ENCODE measurements at regions not wholly inside any gene's neighbourhood (a gene's known extent, or its start where the extent isn't known, plus 50 kb on each side); places are given as distances from the start of the nearest gene placed in this dataset.
A peak's percentile ranks its signal among the peaks of the same experiment; 100 is the strongest.

DNA sequence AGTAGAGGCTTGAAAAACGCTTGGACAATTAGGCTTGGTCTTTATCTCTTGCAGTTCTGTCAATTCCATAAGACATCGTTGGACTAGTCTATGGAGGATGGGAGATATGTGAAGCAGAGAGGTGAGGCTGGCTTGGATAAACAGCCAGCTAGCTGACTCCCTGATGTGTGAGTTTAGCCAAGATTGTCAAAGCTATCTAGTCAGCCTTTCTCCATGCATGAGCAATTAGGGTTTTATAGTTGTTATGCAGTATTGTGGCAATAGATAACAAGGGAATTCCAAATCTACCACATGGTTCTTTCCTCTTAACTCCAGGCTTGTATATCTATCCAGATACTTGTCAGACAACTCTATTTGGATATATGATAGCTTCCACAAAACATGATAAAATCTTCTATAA is 153.6 kb upstream of the NRXN3 start:
- Histone ChIP-seq H3K27me3 (ENCODE audit: control insufficient read depth, insufficient read depth, low read length) (no peaks in the 10 kb centered on the region), H3K36me3 (ENCODE audit: control insufficient read depth, insufficient read depth, low read length) (no peaks in the 10 kb centered on the region), H3K4me3 (ENCODE audit: low read depth, low read length) (no peak overlapping the region)
- TF ChIP-seq, protein P1, sequence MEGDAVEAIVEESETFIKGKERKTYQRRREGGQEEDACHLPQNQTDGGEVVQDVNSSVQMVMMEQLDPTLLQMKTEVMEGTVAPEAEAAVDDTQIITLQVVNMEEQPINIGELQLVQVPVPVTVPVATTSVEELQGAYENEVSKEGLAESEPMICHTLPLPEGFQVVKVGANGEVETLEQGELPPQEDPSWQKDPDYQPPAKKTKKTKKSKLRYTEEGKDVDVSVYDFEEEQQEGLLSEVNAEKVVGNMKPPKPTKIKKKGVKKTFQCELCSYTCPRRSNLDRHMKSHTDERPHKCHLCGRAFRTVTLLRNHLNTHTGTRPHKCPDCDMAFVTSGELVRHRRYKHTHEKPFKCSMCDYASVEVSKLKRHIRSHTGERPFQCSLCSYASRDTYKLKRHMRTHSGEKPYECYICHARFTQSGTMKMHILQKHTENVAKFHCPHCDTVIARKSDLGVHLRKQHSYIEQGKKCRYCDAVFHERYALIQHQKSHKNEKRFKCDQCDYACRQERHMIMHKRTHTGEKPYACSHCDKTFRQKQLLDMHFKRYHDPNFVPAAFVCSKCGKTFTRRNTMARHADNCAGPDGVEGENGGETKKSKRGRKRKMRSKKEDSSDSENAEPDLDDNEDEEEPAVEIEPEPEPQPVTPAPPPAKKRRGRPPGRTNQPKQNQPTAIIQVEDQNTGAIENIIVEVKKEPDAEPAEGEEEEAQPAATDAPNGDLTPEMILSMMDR (IDR thresholded peaks at IDR 0.05; ENCODE audit: insufficient read depth, low read length, severe bottlenecking): no peak
- DNase-seq (ENCODE audit: low read depth) (no peak), FAIRE-seq (no peak)

DNA sequence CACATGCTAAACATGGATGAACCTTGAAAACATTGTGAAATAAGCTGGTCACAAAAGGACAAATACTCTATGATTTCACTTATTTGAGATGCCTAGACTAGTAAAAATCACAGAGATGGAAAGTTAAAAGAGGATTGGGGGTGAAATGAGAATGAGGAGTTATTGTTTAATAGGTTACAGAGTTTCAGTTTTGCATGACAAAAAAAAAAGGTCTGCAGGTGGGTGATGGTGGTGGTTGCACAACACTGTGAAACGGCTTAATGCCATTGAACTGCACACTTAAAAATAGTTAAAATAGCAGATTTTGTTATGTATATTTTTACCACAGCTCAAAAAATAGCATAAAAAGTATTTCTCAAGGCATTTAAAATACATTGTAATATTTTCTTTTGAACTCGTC is 151.9 kb upstream of the NRXN3 start:
- no peak overlapping the region for H3K4me3 ChIP-seq (ENCODE audit: low read depth, low read length)
- FAIRE-seq (no peak), DNase-seq (ENCODE audit: low read depth) (no peak)
- TF ChIP-seq, protein P1 (IDR thresholded peaks at IDR 0.05; ENCODE audit: insufficient read depth, low read length, severe bottlenecking): no peak
- no peaks in the 10 kb centered on the region for H3K27me3 ChIP-seq (ENCODE audit: control insufficient read depth, insufficient read depth, low read length)
- no peaks in the 10 kb centered on the region for H3K36me3 ChIP-seq (ENCODE audit: control insufficient read depth, insufficient read depth, low read length)

DNA sequence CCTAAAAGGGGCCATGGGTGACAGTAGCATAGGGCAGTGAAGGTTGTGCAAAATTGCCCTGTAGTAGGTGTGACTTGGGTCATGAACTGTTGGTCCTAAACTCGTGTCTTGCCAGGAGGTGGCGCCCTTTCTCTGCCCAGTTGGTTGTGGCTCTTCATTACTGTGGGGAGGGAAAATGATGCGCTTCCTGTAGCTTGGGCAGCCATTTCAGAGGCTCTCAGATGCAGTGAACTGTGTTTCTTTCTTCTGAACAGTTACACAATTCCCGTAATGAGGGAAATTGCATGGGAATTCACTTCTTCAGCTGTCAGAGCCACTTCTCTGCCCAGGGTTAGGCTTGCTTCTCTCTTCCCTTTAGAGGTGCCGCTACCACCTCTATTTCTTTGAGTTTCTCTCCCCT is 148.1 kb upstream of the NRXN3 start:
- H3K4me3 ChIP-seq (ENCODE audit: low read depth, low read length): no peak overlapping the region
- no peaks in the 10 kb centered on the region for H3K36me3 ChIP-seq (ENCODE audit: control insufficient read depth, insufficient read depth, low read length)
- TF ChIP-seq, protein P1 (IDR thresholded peaks at IDR 0.05; ENCODE audit: insufficient read depth, low read length, severe bottlenecking): peak; percentile 90
- no peaks in the 10 kb centered on the region for H3K27me3 ChIP-seq (ENCODE audit: control insufficient read depth, insufficient read depth, low read length)
- DNase-seq (ENCODE audit: low read depth): peak; percentile 60
- no peak for FAIRE-seq

DNA sequence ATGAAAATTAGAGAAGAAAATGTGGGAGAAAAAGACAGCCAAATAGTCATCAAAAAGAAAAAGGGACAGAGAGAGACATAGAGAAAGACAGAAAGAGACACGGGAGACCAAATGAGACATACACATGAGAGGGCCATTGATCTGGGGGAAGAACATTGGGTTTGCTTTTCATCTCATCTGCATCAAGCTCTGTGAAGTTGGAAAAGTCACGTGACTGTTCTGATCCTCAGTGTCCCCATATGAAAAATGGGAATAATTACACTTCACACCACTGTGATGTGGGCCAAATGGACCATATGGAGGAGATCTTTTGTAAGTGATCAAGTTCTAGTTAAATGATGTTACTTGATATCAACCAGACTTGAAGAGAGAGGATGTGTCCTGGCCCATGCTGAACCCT is 147.1 kb upstream of the NRXN3 start:
- FAIRE-seq (no peak), DNase-seq (ENCODE audit: low read depth) (no peak)
- Histone ChIP-seq H3K4me3 (ENCODE audit: low read depth, low read length) (no peak overlapping the region), H3K27me3 (ENCODE audit: control insufficient read depth, insufficient read depth, low read length) (no peaks in the 10 kb centered on the region), H3K36me3 (ENCODE audit: control insufficient read depth, insufficient read depth, low read length) (no peaks in the 10 kb centered on the region)
- TF ChIP-seq, protein P1 (IDR thresholded peaks at IDR 0.05; ENCODE audit: insufficient read depth, low read length, severe bottlenecking): no peak

DNA sequence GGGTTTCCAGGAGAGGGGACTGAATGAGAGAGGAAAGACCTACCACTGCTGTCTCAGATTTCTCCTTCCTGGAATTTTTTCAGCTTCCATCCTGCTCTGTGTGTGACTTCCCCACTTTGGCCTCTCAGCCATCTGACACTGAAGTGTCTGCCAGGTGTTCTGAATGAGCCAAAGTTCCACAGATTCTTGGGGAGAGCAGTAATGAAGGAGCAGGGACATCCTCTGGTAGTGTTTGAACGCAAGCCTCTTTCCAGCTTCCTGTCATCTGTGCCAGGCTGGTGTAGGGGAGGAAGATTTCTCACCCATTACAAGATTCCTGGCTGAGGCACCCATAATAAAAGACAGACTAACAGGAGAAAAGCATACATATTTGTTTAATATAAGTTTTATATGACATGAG is 141.7 kb upstream of the NRXN3 start:
- H3K4me3 ChIP-seq (ENCODE audit: low read depth, low read length): no peak overlapping the region
- FAIRE-seq (no peak), DNase-seq (ENCODE audit: low read depth) (no peak)
- H3K27me3 ChIP-seq (ENCODE audit: control insufficient read depth, insufficient read depth, low read length): peaks cover 2% of the 10 kb centered on the region
- no peaks in the 10 kb centered on the region for H3K36me3 ChIP-seq (ENCODE audit: control insufficient read depth, insufficient read depth, low read length)
- TF ChIP-seq, protein P1 (IDR thresholded peaks at IDR 0.05; ENCODE audit: insufficient read depth, low read length, severe bottlenecking): no peak

DNA sequence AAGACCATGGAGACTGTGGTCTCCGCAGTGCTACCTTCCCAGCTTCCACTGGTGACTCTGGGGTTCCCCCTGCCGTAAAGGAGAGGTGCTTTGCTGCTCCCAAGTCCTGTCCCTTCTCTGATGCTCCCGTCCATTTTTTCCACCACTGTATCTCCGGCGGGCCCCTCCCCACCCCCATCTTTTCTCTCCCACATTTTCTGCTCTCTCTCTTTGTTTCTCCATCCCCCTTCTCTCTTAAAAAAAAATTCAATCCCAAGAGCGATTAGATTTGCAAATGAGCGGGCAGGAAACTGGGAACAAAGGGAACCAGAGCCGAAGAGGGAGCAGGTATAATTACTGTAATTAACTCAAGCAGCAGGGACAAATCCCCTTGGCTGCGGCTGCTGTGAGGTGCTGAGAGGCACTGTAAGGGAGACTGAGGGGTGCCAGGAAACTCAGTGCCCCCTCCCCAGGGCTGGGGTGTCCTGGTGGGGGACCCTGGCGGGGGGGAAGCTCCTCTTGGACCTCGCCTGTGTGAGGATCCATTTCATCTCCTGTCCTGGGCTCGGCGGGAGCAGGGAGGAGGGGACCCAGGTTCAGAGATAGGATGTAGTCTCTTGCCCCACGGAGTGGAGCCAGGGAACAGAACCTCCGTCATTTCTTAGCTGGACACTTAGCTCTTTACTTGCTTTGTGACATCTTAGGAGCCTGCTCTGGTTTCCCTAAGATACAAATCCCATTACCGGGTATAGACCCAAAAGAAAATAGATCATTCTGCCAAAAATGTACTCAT is 140.4 kb upstream of the NRXN3 start:
- Histone ChIP-seq H3K4me3 (ENCODE audit: low read depth, low read length) (no peak overlapping the region), H3K27me3 (ENCODE audit: control insufficient read depth, insufficient read depth, low read length) (peaks cover 2% of the 10 kb centered on the region), H3K36me3 (ENCODE audit: control insufficient read depth, insufficient read depth, low read length) (no peaks in the 10 kb centered on the region)
- TF ChIP-seq, protein P1 (IDR thresholded peaks at IDR 0.05; ENCODE audit: insufficient read depth, low read length, severe bottlenecking): peak; percentile 41
- DNase-seq (ENCODE audit: low read depth) (no peak), FAIRE-seq (no peak)

Data from bronchial epithelial cell (primary cell).